ENCODE measurements at regions not wholly inside any gene's neighbourhood (a gene's known extent, or its start where the extent isn't known, plus 50 kb on each side); places are given as distances from the start of the nearest gene placed in this dataset.

- Histone ChIP-seq H3K27ac (no peak overlapping the region), H3K9me3 (peaks cover 0 to 8% (median 0%) of the 10 kb centered on the region in 3 donors), H3K36me3 (replicated peaks in 1 of 2; ENCODE audit: insufficient read depth in 1 of 2, low read depth in 2 of 2) (no peaks in the 10 kb centered on the region), H3K4me3 (no peak overlapping the region), H3K27me3 (no peaks in the 10 kb centered on the region), H3K4me1 (no peaks in the 10 kb centered on the region)
- WGBS, 2 donors: 79 to 89% methylated on average over 4 of the region's 4 CpGs
- TF ChIP-seq CTCF (IDR thresholded peaks at IDR 0.05) (no peak), POLR2A (IDR thresholded peaks at IDR 0.05) (no peak)
- intact Hi-C loops (cut with DNase I): no loop called here
- ATAC-seq (no peak), DNase-seq (no peak)
These were observed 312.4 kb upstream of the NEBL start for GRCh38 chr10:21209495-21209894.

GRCh38 chr10:21208666-21209316 is 311.7 kb upstream of the NEBL start:
- no peak for ATAC-seq
- no peaks in the 10 kb centered on the region for H3K27me3 ChIP-seq
- H3K36me3 ChIP-seq (replicated peaks in 1 of 2; ENCODE audit: insufficient read depth in 1 of 2, low read depth in 2 of 2): no peaks in the 10 kb centered on the region
- intact Hi-C loops (cut with DNase I): no loop called here
- H3K4me3 ChIP-seq: no peak overlapping the region
- TF ChIP-seq POLR2A (IDR thresholded peaks at IDR 0.05): no peak
- no peak for TF ChIP-seq CTCF (IDR thresholded peaks at IDR 0.05)
- H3K4me1 ChIP-seq: no peaks in the 10 kb centered on the region
- WGBS, 2 donors: 64 to 68% methylated on average over 7 of the region's 7 CpGs
- DNase-seq: no peak
- H3K9me3 ChIP-seq: peaks cover 0 to 8% (median 0%) of the 10 kb centered on the region in 3 donors
- H3K27ac ChIP-seq: no peak overlapping the region

GRCh38 chr10:21207852-21208646 is 310.9 kb upstream of the NEBL start:
- DNase-seq: no peak
- Histone ChIP-seq H3K27ac (no peak overlapping the region), H3K9me3 (peaks cover 0 to 8% (median 0%) of the 10 kb centered on the region in 3 donors), H3K4me1 (no peaks in the 10 kb centered on the region), H3K27me3 (no peaks in the 10 kb centered on the region), H3K4me3 (no peak overlapping the region), H3K36me3 (replicated peaks in 1 of 2; ENCODE audit: insufficient read depth in 1 of 2, low read depth in 2 of 2) (no peaks in the 10 kb centered on the region)
- TF ChIP-seq POLR2A (IDR thresholded peaks at IDR 0.05) (no peak), CTCF (IDR thresholded peaks at IDR 0.05) (no peak)
- 80 to 82% methylated on average over 4 of the region's 4 CpGs for WGBS, 2 donors
- no peak for ATAC-seq
- intact Hi-C loops (cut with DNase I): no loop called here

- no peaks in the 10 kb centered on the region for H3K27me3 ChIP-seq
- intact Hi-C loops (cut with DNase I): no loop called here
- H3K36me3 ChIP-seq (replicated peaks in 1 of 2; ENCODE audit: insufficient read depth in 1 of 2, low read depth in 2 of 2): no peaks in the 10 kb centered on the region
- no peak overlapping the region for H3K4me3 ChIP-seq
- peaks cover 0 to 8% (median 0%) of the 10 kb centered on the region in 3 donors for H3K9me3 ChIP-seq
- DNase-seq (no peak), ATAC-seq (no peak)
- H3K27ac ChIP-seq: no peak overlapping the region
- H3K4me1 ChIP-seq: no peaks in the 10 kb centered on the region
- TF ChIP-seq CTCF (IDR thresholded peaks at IDR 0.05): no peak
These were observed 308.2 kb upstream of the NEBL start for GRCh38 chr10:21205328-21205727.
